K562 (cell line): ENCODE measurements at regions not wholly inside any gene's neighbourhood (a gene's known extent, or its start where the extent isn't known, plus 50 kb on each side); places are given as distances from the start of the nearest gene placed in this dataset.

Experiments
- ATAC-seq: fragments of 200-7000 bp; cut with Tn5 transposase; 3 replicates; pipeline ENCODE4 v1.9.1; 2020; ENCODE audit warnings: moderate library complexity
- BruUV-seq: library from RNA; stranded (reverse); fragments of 400-500 nt; replicated peaks from 2 replicates; lab custom pipeline; 2021; lab: Mats Ljungman, UMichigan
- CTCF ChIA-PET: fragments of 300-600 bp; formaldehyde crosslinking; extraction: SDS; loops from one replicate; lab custom pipeline; 2021; ENCODE audit warnings: low intra/inter-chr PET ratio; lab: Yijun Ruan, JAX
- POLR2A ChIA-PET: fragments of 300-600, 350-650 bp; sonication (Branson Sonifier 250); formaldehyde crosslinking; extraction: SDS; loops from one replicate; lab custom pipeline; 2021; ENCODE audit warnings: antibody characterized with exemption, inconsistent platforms; lab: Yijun Ruan, JAX
- DNase-seq, 4 experiments: peaks; one replicate each; pipeline versions ENCODE4 v3.0.0 to v3.0.0-alpha.2; 2011 to 2018; ENCODE audit warnings: low spot score in 3 of 4, mixed read lengths in 3 of 4; ENCODE audit errors: extremely low read depth in 1 of 4
- FAIRE-seq: peaks from 2 replicates; lab custom pipeline; 2011; peaks lifted over from hg19 to GRCh38; lab: Jason Lieb, UNC
- H2AFZ ChIP-seq: 2 replicates; pipeline ENCODE4 v1.6.0; 2011; ENCODE audit warnings: low read depth, low read length, control low read depth, inconsistent platforms
- H3K27ac ChIP-seq: fragments of 200-600 bp; 3 replicates; pipeline ENCODE4 v1.8.0; 2011; ENCODE audit warnings: low read depth, mild to moderate bottlenecking, control low read depth, inconsistent platforms, low read length, moderate library complexity, mixed read lengths; ENCODE audit errors: extremely low read depth
- H3K27me3 ChIP-seq, 2 experiments: fragments of 300-600 bp in 1 of 2; 2 replicates in 1 of 2; 3 replicates in 1 of 2; pipeline versions ENCODE4 v1.6.0 to v1.8.0; 2011; ENCODE audit warnings: inconsistent platforms in 2 of 2, low read length in 2 of 2, mild to moderate bottlenecking in 1 of 2, mixed read lengths in 1 of 2, moderate library complexity in 1 of 2; ENCODE audit not compliant: control insufficient read depth in 2 of 2, insufficient read depth in 2 of 2
- H3K36me3 ChIP-seq: fragments of 300-600 bp; 3 replicates; pipeline ENCODE4 v1.8.0; 2011; ENCODE audit warnings: mild to moderate bottlenecking, low read length, inconsistent platforms; ENCODE audit not compliant: control insufficient read depth, insufficient read depth
- H3K4me1 ChIP-seq, 2 experiments: fragments of 200-600 bp in 1 of 2; replicated peaks in 1 of 2; 2 replicates in 1 of 2; 3 replicates in 1 of 2; pipeline versions ENCODE4 v1.5.1 to v1.8.0; 2011; ENCODE audit warnings: inconsistent platforms in 2 of 2, low read length in 2 of 2, mild to moderate bottlenecking in 1 of 2, mixed read lengths in 1 of 2, moderate library complexity in 1 of 2; ENCODE audit not compliant: control insufficient read depth in 2 of 2, insufficient read depth in 2 of 2
- H3K4me2 ChIP-seq: 2 replicates; pipeline ENCODE4 v1.6.1; 2011; ENCODE audit warnings: low read length, control low read depth, inconsistent platforms, mixed read lengths; ENCODE audit not compliant: insufficient read depth
- H3K4me3 ChIP-seq: fragments of 200-600 bp; sonication (generic), shearing (Covaris generic); 2 replicates; pipeline ENCODE4 v1.5.1; 2016; ENCODE audit warnings: control low read depth, inconsistent platforms
- H3K79me2 ChIP-seq: fragments of 200-600 bp; 3 replicates; pipeline ENCODE4 v1.8.0; 2011; ENCODE audit warnings: low read length, inconsistent platforms; ENCODE audit not compliant: control insufficient read depth, insufficient read depth
- H3K9ac ChIP-seq, 2 experiments: 2 replicates each; pipeline versions ENCODE4 v1.6.0 to v1.6.1; 2011; ENCODE audit warnings: low read depth in 2 of 2, low read length in 2 of 2, control low read depth in 1 of 2, inconsistent platforms in 1 of 2, mild to moderate bottlenecking in 1 of 2, mixed read lengths in 1 of 2; ENCODE audit not compliant: insufficient read depth in 1 of 2
- H3K9me1 ChIP-seq: one replicate; pipeline ENCODE4 v1.6.0; 2011; ENCODE audit warnings: inconsistent platforms, mild to moderate bottlenecking, low read length, moderate library complexity; ENCODE audit not compliant: control insufficient read depth, insufficient read depth
- H3K9me3 ChIP-seq: replicated peaks from 2 replicates; pipeline ENCODE4 v1.5.1; 2011; ENCODE audit warnings: low read depth, low read length, inconsistent platforms; ENCODE audit not compliant: control insufficient read depth, insufficient read depth
- H4K20me1 ChIP-seq: replicated peaks from 2 replicates; pipeline ENCODE4 v1.6.1; 2011; ENCODE audit warnings: low read length, inconsistent platforms, mixed read lengths; ENCODE audit not compliant: control insufficient read depth, insufficient read depth
- ARID3A ChIP-seq: IDR thresholded peaks from 2 replicates; pipeline ENCODE4 v1.6.1; 2012; ENCODE audit warnings: low read depth, low read length, improper control_type of control experiment, borderline replicate concordance
- FOSL1 ChIP-seq: fragments of 200-800 bp; sonication (Bioruptor generic); conservative IDR thresholded peaks from 2 replicates; pipeline ENCODE4 v1.6.1; 2016; ENCODE audit warnings: missing genetic modification characterization, missing compliant biosample characterization
- MEIS2 ChIP-seq: fragments of 450-650 bp; IDR thresholded peaks from 2 replicates; pipeline ENCODE4 v1.6.1; 2014; ENCODE audit warnings: mild to moderate bottlenecking; ENCODE audit not compliant: partially characterized antibody
- MYBL2 ChIP-seq, 2 experiments: fragments of 450-650 bp in 1 of 2; sonication (generic) in 1 of 2; formaldehyde crosslinking in 1 of 2; IDR thresholded peaks; 2 replicates each; pipeline versions ENCODE4 v1.6.1 to v1.8.1; 2017 to 2022; ENCODE audit warnings: borderline replicate concordance in 1 of 2, inconsistent platforms in 1 of 2, low read depth in 1 of 2, mild to moderate bottlenecking in 1 of 2, missing genetic modification reagents in 1 of 2, moderate library complexity in 1 of 2
- ZKSCAN3 ChIP-seq: fragments of 250-450 bp; sonication (Bioruptor Pico); IDR thresholded peaks from 2 replicates; pipeline ENCODE4 v1.4.0; 2020
- ZNF707 ChIP-seq: fragments of 250-450 bp; sonication (Bioruptor Pico); conservative IDR thresholded peaks from 2 replicates; pipeline ENCODE4 v1.8.0; 2022; ENCODE audit warnings: inconsistent platforms, mild to moderate bottlenecking, moderate library complexity
- in situ Hi-C: fragments of 300-500 bp; cut with MboI; formaldehyde crosslinking; loops from 4 replicates; pipeline ENCODE4 v1.15.0; 2018; ENCODE audit warnings: inconsistent platforms, mixed read lengths
- intact Hi-C: fragments of 100-400 bp; cut with micrococcal nuclease; formaldehyde crosslinking; loops from 2 replicates; pipeline ENCODE4 v1.14.2; 2022

- Histone ChIP-seq H3K9me1 (no peaks in the 10 kb centered on the region), H3K36me3 (no peaks in the 10 kb centered on the region), H3K9ac (no peak overlapping the region), H3K4me3 (no peak overlapping the region), H3K4me1 (no peaks in the 10 kb centered on the region)
- FAIRE-seq (no peak), ATAC-seq (no peak), DNase-seq (no peak)
- in situ Hi-C loops = no loop called here
- TF ChIP-seq MEIS2 (no peak), ARID3A (no peak), MYBL2 (IDR thresholded peaks at IDR 0.05; ENCODE audit: low read depth) (no peak), MYBL2 (CRISPR knock-in tag; IDR thresholded peaks at IDR 0.05; ENCODE audit: borderline replicate concordance) (no peak), ZNF707 (CRISPR knock-in tag) (no peak), FOSL1 (no peak), ZKSCAN3 (CRISPR knock-in tag) (no peak)
- TF ChIP-seq, all 486 proteins: peak for 0
- BruUV-seq = no TSS peak
- no peaks in the 10 kb centered on the region; the same call in 1 of the 2 replicates for H3K9me3 ChIP-seq
- H4K20me1 ChIP-seq = no peaks in the 10 kb centered on the region
- POLR2A ChIA-PET = interaction anchor here (0.6 kb wide), 1 partner anchor 42 kb away, joined by 3 read pairs; no protein-coding TSS in a partner anchor
- CTCF ChIA-PET = no interaction called here
- no peak overlapping the region for H3K27ac ChIP-seq
- no peaks in the 10 kb centered on the region for H3K27me3 ChIP-seq
- intact Hi-C loops = no loop called here
- no peak overlapping the region for H2AFZ ChIP-seq
- no peaks in the 10 kb centered on the region for H3K79me2 ChIP-seq
- no peak overlapping the region for H3K4me2 ChIP-seq
Observed at GRCh38 chr10:9427209-9427608, 1372.7 kb downstream of the GATA3 start.
